SK-N-SH treated with all-trans-retinoic acid at 6 μM for 48 hours (cell line): ENCODE measurements at regions not wholly inside any gene's neighbourhood (a gene's known extent, or its start where the extent isn't known, plus 50 kb on each side); places are given as distances from the start of the nearest gene placed in this dataset.

Source experiments
- CREB5 ChIP-seq: fragments of 250-450 bp; sonication (Bioruptor Pico); IDR thresholded peaks from 2 replicates; pipeline ENCODE4 v1.5.1; 2020; ENCODE audit warnings: low read depth, mild to moderate bottlenecking, moderate library complexity
- CSRNP3 ChIP-seq: fragments of 250-450 bp; sonication (Bioruptor Pico); IDR thresholded peaks from 2 replicates; pipeline ENCODE4 v1.5.1; 2021; ENCODE audit warnings: mild to moderate bottlenecking, moderate library complexity
- ISL1 ChIP-seq: fragments of 250-450 bp; sonication (Bioruptor Pico); IDR thresholded peaks from 2 replicates; pipeline ENCODE4 v2.1.2; 2022; ENCODE audit warnings: mild to moderate bottlenecking, moderate library complexity
- OSR1 ChIP-seq: fragments of 250-450 bp; sonication (Bioruptor Pico); IDR thresholded peaks from 2 replicates; pipeline ENCODE4 v1.8.0; 2022; ENCODE audit warnings: moderate library complexity, mild to moderate bottlenecking, inconsistent platforms
- PATZ1 ChIP-seq: fragments of 250-450 bp; sonication (Bioruptor Pico); IDR thresholded peaks from 2 replicates; pipeline ENCODE4 v1.8.0; 2020; ENCODE audit warnings: mild to moderate bottlenecking, moderate library complexity, borderline replicate concordance
- TOX ChIP-seq: fragments of 250-450 bp; sonication (Bioruptor Pico); IDR thresholded peaks from 2 replicates; pipeline ENCODE4 v1.8.0; 2021; ENCODE audit warnings: mild to moderate bottlenecking, moderate library complexity, borderline replicate concordance
- TSHZ2 ChIP-seq: fragments of 250-450 bp; sonication (Bioruptor Pico); IDR thresholded peaks from 2 replicates; pipeline ENCODE4 v1.5.0; 2020; ENCODE audit warnings: mild to moderate bottlenecking, moderate library complexity
- ZNF565 ChIP-seq: fragments of 450-650 bp; formaldehyde crosslinking; conservative IDR thresholded peaks from 2 replicates; pipeline ENCODE4 v1.5.0; 2020; ENCODE audit warnings: low read depth, mild to moderate bottlenecking, moderate library complexity
- ZNF8 ChIP-seq: fragments of 450-650 bp; formaldehyde crosslinking; IDR thresholded peaks from 2 replicates; pipeline ENCODE4 v1.5.0; 2020; ENCODE audit warnings: mild to moderate bottlenecking, moderate library complexity

GRCh38 chr7:98774884-98775283 is 94.9 kb downstream of the TMEM130 start:
- TF ChIP-seq PATZ1 (CRISPR knock-in tag), result no peak
- no peak for TF ChIP-seq TOX (CRISPR knock-in tag)
- no peak for TF ChIP-seq ZNF8 (CRISPR knock-in tag)
- no peak for TF ChIP-seq TSHZ2 (CRISPR knock-in tag)
- no peak for TF ChIP-seq OSR1 (CRISPR knock-in tag)
- TF ChIP-seq CSRNP3 (CRISPR knock-in tag), result no peak
- TF ChIP-seq ISL1 (CRISPR knock-in tag), result no peak
- TF ChIP-seq CREB5 (CRISPR knock-in tag), result no peak
- TF ChIP-seq ZNF565 (CRISPR knock-in tag), result no peak
